Neural crest cell (in vitro differentiated cells): ENCODE measurements at regions not wholly inside any gene's neighbourhood (a gene's known extent, or its start where the extent isn't known, plus 50 kb on each side); places are given as distances from the start of the nearest gene placed in this dataset.

Experiments
- DNase-seq: peaks from one replicate; pipeline ENCODE4 v3.0.0; 2021; ENCODE audit warnings: low read depth, mixed read lengths, low spot score
- H3K27ac Mint-ChIP-seq: one replicate; pipeline ENCODE4 v1.8.0; 2021; ENCODE audit warnings: mild to moderate bottlenecking, mixed read lengths; ENCODE audit not compliant: unreplicated experiment
- H3K27me3 Mint-ChIP-seq: 2 replicates; pipeline ENCODE4 v1.8.0; 2021; ENCODE audit warnings: low read depth, mild to moderate bottlenecking, mixed read lengths
- H3K36me3 Mint-ChIP-seq: 2 replicates; pipeline ENCODE4 v1.8.0; 2021; ENCODE audit warnings: low read depth, mild to moderate bottlenecking, mixed read lengths
- H3K4me1 Mint-ChIP-seq: 2 replicates; pipeline ENCODE4 v1.8.0; 2021; ENCODE audit warnings: mixed read lengths
- H3K4me3 Mint-ChIP-seq: one replicate; pipeline ENCODE4 v1.8.0; 2021; ENCODE audit warnings: mild to moderate bottlenecking, mixed read lengths
- H3K9me3 Mint-ChIP-seq: 2 replicates; pipeline ENCODE4 v1.8.0; 2021; ENCODE audit warnings: mixed read lengths
- TF ChIP-seq, protein P1 (sequence below): fragments of 200-600 bp; sonication (generic); conservative IDR thresholded peaks from 2 replicates; pipeline ENCODE4 v1.5.0; 2021; ENCODE audit warnings: antibody characterized with exemption, mild to moderate bottlenecking

DNA sequence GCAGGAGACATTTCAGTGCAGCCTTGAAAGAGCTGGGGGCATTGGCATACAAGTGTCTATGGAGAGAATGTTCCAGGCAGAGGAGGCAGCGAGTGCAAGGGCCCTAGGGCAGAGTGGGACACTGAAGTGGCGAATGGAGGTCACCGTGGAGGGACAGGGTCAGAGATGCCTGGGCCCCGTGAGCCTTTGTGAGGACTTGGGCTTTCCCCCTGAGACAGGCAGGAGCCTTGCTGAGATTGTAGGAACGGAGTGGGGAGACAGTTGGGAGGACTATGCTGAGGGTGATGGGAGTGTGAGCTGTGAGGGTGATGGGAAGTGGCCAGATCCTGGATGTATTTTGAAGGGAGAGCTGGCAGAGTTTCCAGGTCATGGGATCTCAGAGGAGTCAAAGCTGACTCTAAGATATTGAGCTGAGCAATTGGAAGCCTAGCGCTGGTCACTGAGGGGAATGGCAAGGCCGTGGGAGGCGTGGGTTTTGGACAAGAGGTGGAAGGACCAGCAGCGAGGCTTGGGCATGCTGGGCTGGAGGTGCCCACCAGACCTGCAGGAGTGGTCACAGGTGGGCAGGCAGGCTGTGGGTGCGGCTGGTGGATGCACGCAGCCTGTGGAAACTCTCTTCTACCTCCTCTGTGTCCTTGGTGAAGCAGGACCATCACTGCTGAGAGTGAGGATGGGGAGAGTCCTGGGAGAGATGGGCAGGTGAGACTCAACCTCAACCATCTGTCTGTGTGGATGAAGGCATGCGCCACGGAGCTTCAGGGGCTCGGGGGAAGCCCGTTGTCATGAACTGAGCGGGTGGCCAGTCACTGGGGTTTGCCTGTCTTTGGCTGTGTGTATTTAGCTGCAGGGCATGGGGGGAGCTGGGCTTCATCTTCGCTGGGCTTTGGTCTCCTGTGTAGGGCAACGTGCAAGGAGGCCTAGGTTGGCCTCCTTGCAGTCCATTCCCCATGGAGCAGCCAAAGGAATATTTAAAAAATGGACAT, 241.2 kb upstream of the HS6ST1 start:
- H3K27ac Mint-ChIP-seq = no peak overlapping the region
- H3K27me3 Mint-ChIP-seq = peaks cover 9% of the 10 kb centered on the region
- no peaks in the 10 kb centered on the region for H3K9me3 Mint-ChIP-seq
- TF ChIP-seq, protein P1, sequence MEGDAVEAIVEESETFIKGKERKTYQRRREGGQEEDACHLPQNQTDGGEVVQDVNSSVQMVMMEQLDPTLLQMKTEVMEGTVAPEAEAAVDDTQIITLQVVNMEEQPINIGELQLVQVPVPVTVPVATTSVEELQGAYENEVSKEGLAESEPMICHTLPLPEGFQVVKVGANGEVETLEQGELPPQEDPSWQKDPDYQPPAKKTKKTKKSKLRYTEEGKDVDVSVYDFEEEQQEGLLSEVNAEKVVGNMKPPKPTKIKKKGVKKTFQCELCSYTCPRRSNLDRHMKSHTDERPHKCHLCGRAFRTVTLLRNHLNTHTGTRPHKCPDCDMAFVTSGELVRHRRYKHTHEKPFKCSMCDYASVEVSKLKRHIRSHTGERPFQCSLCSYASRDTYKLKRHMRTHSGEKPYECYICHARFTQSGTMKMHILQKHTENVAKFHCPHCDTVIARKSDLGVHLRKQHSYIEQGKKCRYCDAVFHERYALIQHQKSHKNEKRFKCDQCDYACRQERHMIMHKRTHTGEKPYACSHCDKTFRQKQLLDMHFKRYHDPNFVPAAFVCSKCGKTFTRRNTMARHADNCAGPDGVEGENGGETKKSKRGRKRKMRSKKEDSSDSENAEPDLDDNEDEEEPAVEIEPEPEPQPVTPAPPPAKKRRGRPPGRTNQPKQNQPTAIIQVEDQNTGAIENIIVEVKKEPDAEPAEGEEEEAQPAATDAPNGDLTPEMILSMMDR = no peak
- H3K4me3 Mint-ChIP-seq = no peak overlapping the region
- DNase-seq = no peak
- H3K4me1 Mint-ChIP-seq = peaks cover 23% of the 10 kb centered on the region
- no peaks in the 10 kb centered on the region for H3K36me3 Mint-ChIP-seq

DNA sequence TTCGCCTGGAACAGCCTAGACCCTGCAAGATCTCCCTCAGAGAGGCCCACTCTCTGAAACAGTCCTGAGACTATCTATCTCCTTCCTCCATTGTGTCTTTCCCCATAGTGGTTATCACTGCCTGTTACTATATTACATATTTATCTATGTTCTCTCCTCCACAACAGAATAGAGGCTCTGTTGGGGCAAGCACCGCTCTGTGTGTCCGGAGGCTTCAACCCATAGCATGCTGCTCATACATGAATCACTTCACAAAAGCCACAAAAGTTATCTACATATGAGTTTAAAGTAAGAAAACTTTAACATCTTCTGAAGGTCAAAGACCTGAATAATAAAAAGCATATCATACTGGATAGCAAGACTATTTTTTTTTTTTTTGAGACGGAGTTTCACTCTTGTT, 242.1 kb upstream of the HS6ST1 start:
- Mint-ChIP-seq H3K27me3 (peaks cover 7% of the 10 kb centered on the region), H3K36me3 (no peaks in the 10 kb centered on the region), H3K4me1 (peaks cover 19% of the 10 kb centered on the region), H3K27ac (no peak overlapping the region), H3K4me3 (no peak overlapping the region), H3K9me3 (no peaks in the 10 kb centered on the region)
- no peak for DNase-seq
- TF ChIP-seq, protein P1 = no peak

DNA sequence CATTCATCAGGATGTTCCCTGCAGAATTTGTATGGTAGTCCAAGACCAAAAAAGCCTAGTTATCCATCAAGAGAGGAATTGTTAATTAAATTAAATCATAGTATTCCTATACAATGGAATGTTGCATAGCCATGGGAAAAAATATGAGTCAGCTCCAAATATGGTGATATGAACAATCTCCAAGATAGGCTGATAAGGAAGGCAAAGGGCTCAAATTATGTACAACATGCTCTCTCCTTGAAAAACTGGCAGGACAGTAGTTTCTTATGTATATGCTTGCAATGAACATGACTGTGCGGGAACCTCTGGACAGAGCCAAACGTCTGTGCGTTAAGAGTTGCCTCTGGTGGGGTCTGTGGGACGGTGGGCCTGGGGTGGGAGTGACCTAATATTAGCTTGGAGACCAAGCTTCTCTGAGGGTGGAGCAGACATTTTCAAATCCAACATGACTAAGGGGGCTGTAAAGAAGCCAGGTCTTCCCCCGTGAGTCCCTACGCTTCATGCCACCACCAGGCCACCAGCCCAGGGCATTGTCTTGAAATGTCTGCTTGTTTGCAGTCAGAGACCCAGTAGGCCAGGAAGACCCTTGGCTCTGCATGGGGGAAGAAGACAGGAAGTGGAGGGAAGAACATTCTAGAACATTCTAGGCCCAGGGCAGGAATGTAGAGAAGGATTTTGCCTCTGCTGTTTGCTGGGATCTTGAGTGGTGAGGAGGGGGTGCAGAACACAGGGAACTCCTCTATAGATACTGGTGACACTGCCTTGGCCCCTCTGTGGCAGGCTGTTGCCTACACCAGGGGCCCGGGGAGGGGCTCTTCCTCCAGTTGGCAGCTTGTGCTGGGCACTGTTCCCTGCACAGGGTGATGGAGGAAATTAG, 244.0 kb upstream of the HS6ST1 start:
- H3K27ac Mint-ChIP-seq = peak overlapping the region; percentile 19
- no peak for DNase-seq
- TF ChIP-seq, protein P1 = no peak
- peaks cover 11% of the 10 kb centered on the region for H3K4me1 Mint-ChIP-seq
- H3K27me3 Mint-ChIP-seq = peaks cover 7% of the 10 kb centered on the region
- H3K4me3 Mint-ChIP-seq = no peak overlapping the region
- H3K36me3 Mint-ChIP-seq = no peaks in the 10 kb centered on the region
- H3K9me3 Mint-ChIP-seq = no peaks in the 10 kb centered on the region

DNA sequence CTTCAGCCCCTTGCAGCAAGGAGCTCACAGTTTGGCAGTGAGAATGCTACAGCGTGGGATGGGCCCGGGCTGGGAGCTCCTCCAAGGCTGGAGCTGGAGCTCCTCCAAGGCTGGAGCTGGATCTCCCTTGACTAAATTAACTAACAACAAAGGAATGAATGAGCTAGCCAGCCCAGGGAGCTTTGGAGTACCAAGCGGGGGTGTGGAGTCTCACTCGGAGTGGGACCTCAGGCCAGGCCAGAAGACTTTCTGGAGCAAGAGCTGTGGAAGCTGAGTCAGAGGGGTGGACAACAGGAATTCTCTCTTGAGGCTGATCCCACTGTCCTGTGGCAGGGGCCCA, 244.7 kb upstream of the HS6ST1 start:
- no peak overlapping the region for H3K27ac Mint-ChIP-seq

DNA sequence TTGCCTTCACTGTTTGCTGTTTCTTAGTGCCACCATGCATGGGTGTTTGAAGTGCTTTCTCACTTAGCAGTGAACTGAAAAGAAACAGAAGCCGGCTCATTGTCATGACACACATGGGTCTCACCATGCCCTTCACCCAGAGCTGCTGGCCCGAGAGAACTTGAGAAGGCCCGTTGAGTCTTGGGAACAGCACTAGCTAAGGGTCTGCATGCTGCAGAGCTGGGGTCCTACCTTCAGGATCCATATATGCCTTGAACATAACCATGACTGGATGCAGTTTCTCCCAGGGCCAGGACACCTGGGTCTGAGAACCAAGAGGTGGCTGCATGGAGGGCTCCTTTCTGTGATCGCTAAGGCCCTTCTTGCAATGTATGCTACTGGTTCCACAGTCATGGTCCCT, 245.5 kb upstream of the HS6ST1 start:
- no peak for DNase-seq
- H3K4me3 Mint-ChIP-seq = no peak overlapping the region
- H3K4me1 Mint-ChIP-seq = peaks cover 4% of the 10 kb centered on the region
- no peaks in the 10 kb centered on the region for H3K9me3 Mint-ChIP-seq
- no peaks in the 10 kb centered on the region for H3K36me3 Mint-ChIP-seq
- no peak overlapping the region for H3K27ac Mint-ChIP-seq
- TF ChIP-seq, protein P1 = no peak
- H3K27me3 Mint-ChIP-seq = peaks cover 7% of the 10 kb centered on the region

More for the DNA sequence above, 244.7 kb upstream of the HS6ST1 start:
- peaks cover 6% of the 10 kb centered on the region for H3K4me1 Mint-ChIP-seq
- no peak overlapping the region for H3K4me3 Mint-ChIP-seq
- no peak for DNase-seq
- H3K27me3 Mint-ChIP-seq = peaks cover 7% of the 10 kb centered on the region
- TF ChIP-seq, protein P1 = no peak
- no peaks in the 10 kb centered on the region for H3K9me3 Mint-ChIP-seq
- no peaks in the 10 kb centered on the region for H3K36me3 Mint-ChIP-seq
